ENCODE measurements at regions not wholly inside any gene's neighbourhood (a gene's known extent, or its start where the extent isn't known, plus 50 kb on each side); places are given as distances from the start of the nearest gene placed in this dataset.

GRCh38 chr12:111102102-111102739, 181.8 kb upstream of the MYL2 start:
- no peaks in the 10 kb centered on the region for H3K9me3 ChIP-seq
- H3K27ac ChIP-seq: no peak overlapping the region
- 46 to 76% methylated on average over 2 to 14 of the region's 14 CpGs for WGBS, 2 donors
- TF ChIP-seq EP300 (IDR thresholded peaks at IDR 0.05) (no peak), POLR2A (IDR thresholded peaks at IDR 0.05) (no peak), POLR2AphosphoS5 (IDR thresholded peaks at IDR 0.05) (no peak), CTCF (IDR thresholded peaks at IDR 0.05) (no peak)
- peak in 1 of 2 donors; percentile 51 for DNase-seq
- H3K4me1 ChIP-seq: no peaks in the 10 kb centered on the region
- H3K27me3 ChIP-seq: no peaks in the 10 kb centered on the region
- no peak overlapping the region for H3K4me3 ChIP-seq
- H3K36me3 ChIP-seq: no peaks in the 10 kb centered on the region
- no peak for ATAC-seq (ENCODE audit: low FRiP score in 2 of 2)

GRCh38 chr12:111101003-111101402, 180.6 kb upstream of the MYL2 start:
- TF ChIP-seq POLR2AphosphoS5 (IDR thresholded peaks at IDR 0.05) (no peak), EP300 (IDR thresholded peaks at IDR 0.05) (no peak)
- Histone ChIP-seq H3K36me3 (no peaks in the 10 kb centered on the region), H3K4me1 (no peaks in the 10 kb centered on the region), H3K27me3 (no peaks in the 10 kb centered on the region), H3K27ac (no peak overlapping the region), H3K9me3 (no peaks in the 10 kb centered on the region), H3K4me3 (no peak overlapping the region)
- DNase-seq: peak in 1 of 2 donors; percentile 50
- 79 to 87% methylated on average over 6 to 7 of the region's 7 CpGs for WGBS, 2 donors
- no peak for ATAC-seq (ENCODE audit: low FRiP score in 2 of 2)

- ATAC-seq (ENCODE audit: low FRiP score in 2 of 2): no peak
- Histone ChIP-seq H3K4me3 (no peak overlapping the region), H3K27me3 (no peaks in the 10 kb centered on the region), H3K9me3 (no peaks in the 10 kb centered on the region), H3K27ac (no peak overlapping the region), H3K36me3 (no peaks in the 10 kb centered on the region), H3K4me1 (no peaks in the 10 kb centered on the region)
- 87 to 89% methylated on average over 4 of the region's 4 CpGs for WGBS, 2 donors
- DNase-seq: no peak
- TF ChIP-seq POLR2A (IDR thresholded peaks at IDR 0.05) (no peak), CTCF (IDR thresholded peaks at IDR 0.05) (no peak), EP300 (IDR thresholded peaks at IDR 0.05) (no peak), POLR2AphosphoS5 (IDR thresholded peaks at IDR 0.05) (no peak)
Observed at GRCh38 chr12:111100554-111100953, 180.2 kb upstream of the MYL2 start.

GRCh38 chr12:111100003-111100402, 179.6 kb upstream of the MYL2 start:
- Histone ChIP-seq H3K27ac (no peak overlapping the region), H3K4me1 (no peaks in the 10 kb centered on the region), H3K4me3 (no peak overlapping the region), H3K9me3 (no peaks in the 10 kb centered on the region), H3K36me3 (no peaks in the 10 kb centered on the region), H3K27me3 (no peaks in the 10 kb centered on the region)
- no peak for ATAC-seq (ENCODE audit: low FRiP score in 2 of 2)
- TF ChIP-seq POLR2A (IDR thresholded peaks at IDR 0.05) (no peak), EP300 (IDR thresholded peaks at IDR 0.05) (no peak), POLR2AphosphoS5 (IDR thresholded peaks at IDR 0.05) (no peak), CTCF (IDR thresholded peaks at IDR 0.05) (no peak)
- no peak for DNase-seq
- WGBS, 2 donors: 82 to 85% methylated on average over 12 to 15 of the region's 15 CpGs

GRCh38 chr12:111099186-111099585, 178.8 kb upstream of the MYL2 start:
- ATAC-seq (ENCODE audit: low FRiP score in 2 of 2) (no peak), DNase-seq (no peak)
- Histone ChIP-seq H3K36me3 (no peaks in the 10 kb centered on the region), H3K9me3 (no peaks in the 10 kb centered on the region), H3K4me1 (no peaks in the 10 kb centered on the region), H3K4me3 (no peak overlapping the region), H3K27ac (no peak overlapping the region), H3K27me3 (no peaks in the 10 kb centered on the region)
- TF ChIP-seq CTCF (IDR thresholded peaks at IDR 0.05) (no peak), POLR2AphosphoS5 (IDR thresholded peaks at IDR 0.05) (no peak), POLR2A (IDR thresholded peaks at IDR 0.05) (no peak), EP300 (IDR thresholded peaks at IDR 0.05) (no peak)
- 36 to 61% methylated on average over 8 of the region's 8 CpGs for WGBS, 2 donors
